GM13976 (cell line): ENCODE measurements at regions not wholly inside any gene's neighbourhood (a gene's known extent, or its start where the extent isn't known, plus 50 kb on each side); places are given as distances from the start of the nearest gene placed in this dataset.

ENCODE experiments used
- DNase-seq: peaks from one replicate; pipeline ENCODE4 v3.0.0; 2012; ENCODE audit warnings: low spot score
- in situ Hi-C: fragments of 300-500 bp; cut with MboI; formaldehyde crosslinking; loops from one replicate; pipeline ENCODE4 v1.12.0; 2022; ENCODE audit warnings: low sequenced_read_pairs, mixed read lengths, inconsistent platforms; ENCODE audit not compliant: unreplicated experiment
- TF ChIP-seq, protein P1 (sequence below): IDR thresholded peaks from 2 replicates; pipeline ENCODE4 v1.5.1; 2012; ENCODE audit warnings: borderline replicate concordance, mild to moderate bottlenecking; ENCODE audit not compliant: insufficient read depth; ENCODE audit errors: extremely low read depth, missing control alignments, control extremely low read depth

DNA sequence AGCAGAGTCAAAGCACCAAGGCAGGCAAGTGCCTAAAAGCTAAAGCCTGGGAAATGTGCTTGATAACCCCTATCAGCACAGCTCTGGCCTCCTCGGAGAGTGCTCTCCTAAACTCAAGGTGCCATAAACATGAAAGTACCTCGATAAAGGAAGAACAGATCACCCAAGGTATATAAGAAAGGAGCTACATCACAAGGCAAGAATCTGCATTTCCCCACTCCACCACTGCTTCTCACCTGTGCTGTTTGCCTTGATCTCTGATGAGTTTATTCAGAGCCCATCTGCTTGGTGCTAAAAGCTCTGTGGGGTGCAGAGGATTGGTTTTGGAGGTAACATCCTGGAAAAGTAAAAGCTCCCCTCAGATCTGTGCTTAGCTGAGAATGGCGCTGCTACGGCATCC is 449.5 kb upstream of the CDH5 start:
- DNase-seq, result no peak
- TF ChIP-seq, protein P1, sequence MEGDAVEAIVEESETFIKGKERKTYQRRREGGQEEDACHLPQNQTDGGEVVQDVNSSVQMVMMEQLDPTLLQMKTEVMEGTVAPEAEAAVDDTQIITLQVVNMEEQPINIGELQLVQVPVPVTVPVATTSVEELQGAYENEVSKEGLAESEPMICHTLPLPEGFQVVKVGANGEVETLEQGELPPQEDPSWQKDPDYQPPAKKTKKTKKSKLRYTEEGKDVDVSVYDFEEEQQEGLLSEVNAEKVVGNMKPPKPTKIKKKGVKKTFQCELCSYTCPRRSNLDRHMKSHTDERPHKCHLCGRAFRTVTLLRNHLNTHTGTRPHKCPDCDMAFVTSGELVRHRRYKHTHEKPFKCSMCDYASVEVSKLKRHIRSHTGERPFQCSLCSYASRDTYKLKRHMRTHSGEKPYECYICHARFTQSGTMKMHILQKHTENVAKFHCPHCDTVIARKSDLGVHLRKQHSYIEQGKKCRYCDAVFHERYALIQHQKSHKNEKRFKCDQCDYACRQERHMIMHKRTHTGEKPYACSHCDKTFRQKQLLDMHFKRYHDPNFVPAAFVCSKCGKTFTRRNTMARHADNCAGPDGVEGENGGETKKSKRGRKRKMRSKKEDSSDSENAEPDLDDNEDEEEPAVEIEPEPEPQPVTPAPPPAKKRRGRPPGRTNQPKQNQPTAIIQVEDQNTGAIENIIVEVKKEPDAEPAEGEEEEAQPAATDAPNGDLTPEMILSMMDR, result no peak
- in situ Hi-C loops, result no loop called here

DNA sequence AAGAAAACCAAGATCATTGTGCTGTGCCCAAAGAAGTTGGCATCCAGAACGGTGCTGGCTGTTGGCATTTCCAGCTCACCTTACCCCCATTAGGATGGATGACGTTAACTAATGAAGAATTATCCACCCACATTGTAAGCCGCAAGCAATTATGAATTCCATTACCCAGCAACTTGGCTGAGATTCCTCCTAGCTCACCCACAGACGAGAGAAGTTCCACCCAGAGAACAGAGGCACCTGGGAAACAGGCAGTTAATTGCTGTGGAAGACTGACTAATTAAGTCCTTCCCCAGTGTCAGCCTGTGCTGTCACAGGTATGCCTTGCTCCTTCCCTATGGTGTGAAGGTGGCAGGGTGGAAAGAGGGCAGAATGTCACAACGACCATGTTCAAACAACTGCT is 456.2 kb upstream of the CDH5 start:
- TF ChIP-seq, protein P1, result no peak
- DNase-seq, result no peak
- in situ Hi-C loops, result no loop called here

DNA sequence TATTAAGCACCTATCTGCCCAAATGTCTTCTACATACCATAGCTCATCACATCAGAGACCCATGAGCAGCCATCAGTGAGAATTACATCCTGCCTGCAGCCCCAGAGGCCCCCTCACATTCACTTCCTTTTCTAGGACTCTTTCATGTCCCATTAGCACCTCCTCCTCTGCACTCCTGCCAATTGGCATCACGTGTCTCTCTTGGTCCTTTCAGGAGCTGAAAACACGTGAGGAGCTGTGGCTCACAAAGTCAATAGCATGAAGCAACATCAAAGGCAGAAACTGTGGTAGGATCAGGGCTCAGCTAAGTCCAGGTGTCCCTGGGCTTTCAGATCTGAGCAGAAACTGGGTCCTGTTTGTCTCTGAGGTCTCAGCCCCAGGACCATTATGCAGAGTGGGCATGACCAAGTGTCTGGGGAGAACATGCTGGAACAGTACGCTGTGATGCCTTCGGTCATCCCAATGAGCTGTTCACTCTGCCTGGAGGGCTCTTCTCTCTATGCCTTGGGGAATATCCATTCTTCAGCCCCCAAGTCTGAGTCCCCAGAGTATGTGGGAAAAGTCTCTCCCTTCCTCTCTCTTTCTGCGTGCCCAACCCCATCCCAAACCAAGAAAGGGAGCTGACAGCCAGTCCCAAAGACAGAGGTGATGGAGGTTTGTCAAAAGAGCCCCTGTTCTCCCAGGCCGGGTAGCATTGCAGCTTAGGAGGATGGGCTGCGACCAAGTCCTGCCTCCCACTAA is 457.0 kb upstream of the CDH5 start:
- in situ Hi-C loops, result no loop called here
- TF ChIP-seq, protein P1, result no peak
- DNase-seq, result no peak

DNA sequence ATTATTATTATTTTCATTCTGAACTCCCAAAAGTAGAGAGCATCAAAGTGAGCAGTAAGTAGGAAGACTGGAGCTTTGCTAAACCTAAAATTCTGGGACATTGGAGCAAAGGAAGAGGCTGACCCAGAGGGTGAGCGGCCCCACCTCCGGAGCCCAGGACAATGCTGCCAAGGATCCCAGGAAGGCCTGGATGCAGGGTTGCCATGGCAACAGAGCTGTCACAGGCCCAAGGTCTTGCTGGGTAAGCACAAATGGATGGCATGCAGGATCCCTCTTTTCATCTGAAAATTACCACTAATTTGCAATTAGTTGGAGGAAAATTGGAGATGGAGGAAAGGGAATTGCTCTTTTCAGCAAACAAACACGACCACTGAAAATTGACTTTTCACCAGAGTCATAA is 457.9 kb upstream of the CDH5 start:
- in situ Hi-C loops, result no loop called here
- no peak for DNase-seq
- TF ChIP-seq, protein P1, result no peak

DNA sequence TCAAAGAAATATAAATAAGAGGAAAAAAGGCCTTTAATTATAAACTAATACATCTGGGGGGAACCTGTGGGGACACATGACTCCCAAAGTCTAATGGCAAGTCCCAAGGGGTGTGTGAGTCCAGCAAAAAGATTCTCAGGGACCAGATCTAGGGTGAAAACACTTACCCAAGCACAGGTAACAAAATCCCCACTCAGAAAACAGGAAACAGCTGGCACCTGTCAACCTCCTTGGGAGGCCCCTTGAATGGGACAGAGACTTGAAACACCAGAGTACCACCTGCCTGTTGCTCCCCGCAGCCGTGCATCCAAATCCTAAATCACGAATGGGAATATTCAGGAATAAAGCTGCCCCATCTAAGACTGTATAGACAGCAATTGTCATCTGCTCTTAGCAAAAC is 461.2 kb upstream of the CDH5 start:
- TF ChIP-seq, protein P1, result no peak
- in situ Hi-C loops, result no loop called here
- no peak for DNase-seq

DNA sequence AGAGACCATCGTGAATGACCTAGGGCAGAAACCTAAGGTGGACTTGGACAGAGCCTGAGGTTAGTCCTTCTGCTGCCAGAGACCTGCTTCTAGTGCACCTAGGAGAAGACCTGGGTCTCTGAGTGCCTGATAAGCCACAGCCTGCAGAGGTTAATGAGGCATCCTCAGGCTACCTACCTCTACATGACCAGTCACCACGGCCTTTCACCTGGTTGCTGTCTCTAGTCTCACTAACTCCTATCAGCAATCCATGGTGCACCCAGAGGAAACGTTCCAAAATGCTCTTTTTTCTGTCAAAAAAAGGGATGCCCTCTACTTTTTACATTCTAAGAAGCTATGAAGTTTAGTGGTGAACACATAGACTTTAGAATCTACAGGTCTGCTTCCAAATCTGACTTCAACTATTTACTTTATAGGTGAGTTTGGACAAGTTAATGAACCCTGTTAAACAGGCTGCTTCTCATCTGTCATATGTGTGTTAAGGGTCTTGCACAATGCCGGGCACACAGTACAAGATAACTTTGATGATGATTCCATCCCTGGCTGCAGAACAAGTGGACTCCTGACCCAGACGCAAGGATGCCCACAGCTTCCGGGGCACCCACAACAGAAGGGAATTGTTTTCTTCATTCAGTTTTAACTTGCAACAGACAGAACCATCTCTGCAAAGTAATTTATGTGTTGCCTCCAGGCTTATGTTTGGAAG is 469.9 kb upstream of the CDH5 start:
- no peak for DNase-seq
- TF ChIP-seq, protein P1, result no peak
- in situ Hi-C loops, result no loop called here
